Breast epithelium (tissue), 4 donors: ENCODE measurements at regions not wholly inside any gene's neighbourhood (a gene's known extent, or its start where the extent isn't known, plus 50 kb on each side); places are given as distances from the start of the nearest gene placed in this dataset.

Experiments used
- DNase-seq, 2 donors: peaks; one replicate each; pipeline ENCODE4 v3.0.0-alpha.2; 2019; ENCODE audit warnings: low spot score in 2 of 2
- H3K27ac ChIP-seq, 2 donors: fragments of 200-600 bp; sonication (generic) in 1 of 2; one replicate each; pipeline ENCODE4 v1.5.1; 2016 to 2019; ENCODE audit warnings: mild to moderate bottlenecking in 1 of 2
- H3K27me3 ChIP-seq, 2 donors: fragments of 200-600 bp; sonication (generic) in 1 of 2; one replicate each; pipeline versions ENCODE4 v1.5.1 to v1.6.0; 2017 to 2019; ENCODE audit warnings: control low read depth in 1 of 2, mild to moderate bottlenecking in 1 of 2
- H3K36me3 ChIP-seq: fragments of 200-600 bp; one replicate; pipeline ENCODE4 v1.5.1; 2019
- H3K4me1 ChIP-seq, 2 donors: fragments of 200-600 bp; sonication (generic); one replicate each; pipeline ENCODE4 v1.5.1; 2016 to 2019; ENCODE audit warnings: control low read depth in 1 of 2
- H3K4me3 ChIP-seq, 3 donors: fragments of 200-600 bp; sonication (generic); 1 replicate in 2 of 3; 2 replicates in 1 of 3; pipeline ENCODE4 v1.5.1; 2016 to 2019; ENCODE audit warnings: mild to moderate bottlenecking in 3 of 3, moderate library complexity in 2 of 3
- H3K9me3 ChIP-seq, 2 donors: fragments of 200-600 bp; sonication (generic) in 1 of 2; one replicate each; pipeline ENCODE4 v1.5.1; 2016 to 2019; ENCODE audit warnings: control low read depth in 1 of 2
- CTCF ChIP-seq, 3 donors: fragments of 450-650 bp; IDR thresholded peaks; one replicate each; pipeline ENCODE4 v1.5.1; 2016 to 2017; ENCODE audit warnings: antibody characterized with exemption in 3 of 3, mild to moderate bottlenecking in 3 of 3, moderate library complexity in 3 of 3
- POLR2A ChIP-seq: fragments of 450-650 bp; IDR thresholded peaks from one replicate; pipeline ENCODE4 v1.6.1; 2016; ENCODE audit warnings: antibody characterized with exemption, mild to moderate bottlenecking, moderate library complexity
- POLR2AphosphoS5 ChIP-seq, 3 donors: sonication (generic); formaldehyde crosslinking; IDR thresholded peaks; one replicate each; pipeline ENCODE4 v1.6.1; 2017; ENCODE audit warnings: antibody characterized with exemption in 3 of 3
- intact Hi-C: fragments of 100-400 bp; cut with DNase I; formaldehyde crosslinking; loops from one replicate; pipeline ENCODE4 v1.15.1; 2023; ENCODE audit warnings: low total_unique reads

GRCh38 chr16:85205747-85206471 lies 93.6 kb upstream of the CIBAR2 start:
- peak overlapping the region in 1 of 3 donors; percentile 34 for H3K4me3 ChIP-seq
- no peak for DNase-seq
- TF ChIP-seq POLR2A: no peak
- TF ChIP-seq CTCF (IDR thresholded peaks at IDR 0.05): no peak
- TF ChIP-seq POLR2AphosphoS5 (IDR thresholded peaks at IDR 0.05): no peak
- peak overlapping the region; percentile 62 for H3K27ac ChIP-seq
- H3K9me3 ChIP-seq: no peaks in the 10 kb centered on the region
- peaks cover 13 to 20% of the 10 kb centered on the region in 2 donors for H3K4me1 ChIP-seq
- no peaks in the 10 kb centered on the region for H3K36me3 ChIP-seq
- intact Hi-C loops: no loop called here
- H3K27me3 ChIP-seq: no peaks in the 10 kb centered on the region

GRCh38 chr16:85206472-85207356 lies 94.4 kb upstream of the CIBAR2 start:
- Histone ChIP-seq H3K4me3 (peak overlapping the region in 1 of 3 donors; percentile 34), H3K4me1 (peaks cover 13 to 20% of the 10 kb centered on the region in 2 donors), H3K27ac (peak overlapping the region; percentile 62), H3K36me3 (no peaks in the 10 kb centered on the region), H3K27me3 (no peaks in the 10 kb centered on the region), H3K9me3 (no peaks in the 10 kb centered on the region)
- DNase-seq: peak in 1 of 2 donors; percentile 48
- intact Hi-C loops: no loop called here
- TF ChIP-seq POLR2A (no peak), CTCF (IDR thresholded peaks at IDR 0.05) (no peak), POLR2AphosphoS5 (IDR thresholded peaks at IDR 0.05) (no peak)

GRCh38 chr16:85207357-85207921 lies 95.2 kb upstream of the CIBAR2 start:
- Histone ChIP-seq H3K36me3 (no peaks in the 10 kb centered on the region), H3K27me3 (no peaks in the 10 kb centered on the region), H3K4me3 (no peak overlapping the region), H3K27ac (peak overlapping the region; percentile 62), H3K9me3 (no peaks in the 10 kb centered on the region), H3K4me1 (peaks cover 13 to 20% of the 10 kb centered on the region in 2 donors)
- no peak for TF ChIP-seq POLR2AphosphoS5 (IDR thresholded peaks at IDR 0.05)
- no peak for TF ChIP-seq CTCF (IDR thresholded peaks at IDR 0.05)
- no peak for TF ChIP-seq POLR2A
- no peak for DNase-seq
- intact Hi-C loops: no loop called here

GRCh38 chr16:85208181-85208580 lies 95.9 kb upstream of the CIBAR2 start:
- H3K4me1 ChIP-seq: peaks cover 13 to 17% of the 10 kb centered on the region in 2 donors
- H3K9me3 ChIP-seq: no peaks in the 10 kb centered on the region
- H3K36me3 ChIP-seq: no peaks in the 10 kb centered on the region
- no peak for TF ChIP-seq CTCF (IDR thresholded peaks at IDR 0.05)
- no peak for TF ChIP-seq POLR2AphosphoS5 (IDR thresholded peaks at IDR 0.05)
- no peak for TF ChIP-seq POLR2A
- H3K27ac ChIP-seq: no peak overlapping the region
- no peaks in the 10 kb centered on the region for H3K27me3 ChIP-seq
- intact Hi-C loops: no loop called here
- H3K4me3 ChIP-seq: no peak overlapping the region
- DNase-seq: no peak
